Mesendoderm (in vitro differentiated cells): ENCODE measurements at regions not wholly inside any gene's neighbourhood (a gene's known extent, or its start where the extent isn't known, plus 50 kb on each side); places are given as distances from the start of the nearest gene placed in this dataset.

Experiments used
- DNase-seq: peaks from one replicate; pipeline ENCODE4 v3.0.0; 2013
- H2AK5ac ChIP-seq: 2 replicates; pipeline ENCODE4 v1.6.1; 2013; ENCODE audit warnings: low read length, inconsistent platforms
- H2BK120ac ChIP-seq: 2 replicates; pipeline ENCODE4 v1.6.1; 2013; ENCODE audit warnings: low read depth, mild to moderate bottlenecking, low read length, moderate library complexity, mixed read lengths
- H2BK15ac ChIP-seq: replicated peaks from 2 replicates; pipeline ENCODE4 v1.6.1; 2013; ENCODE audit warnings: low read depth, mild to moderate bottlenecking, moderate library complexity
- H2BK5ac ChIP-seq: 2 replicates; pipeline ENCODE4 v1.6.1; 2013; ENCODE audit warnings: low read length, inconsistent platforms
- H3K18ac ChIP-seq: 2 replicates; pipeline ENCODE4 v1.6.1; 2013; ENCODE audit warnings: mild to moderate bottlenecking, low read length, mixed read lengths
- H3K23ac ChIP-seq: one replicate; pipeline ENCODE4 v1.6.1; 2013; ENCODE audit warnings: low read length
- H3K27ac ChIP-seq: 2 replicates; pipeline ENCODE4 v1.5.1; 2013; ENCODE audit warnings: low read depth, mild to moderate bottlenecking, inconsistent platforms, low read length, moderate library complexity
- H3K27me3 ChIP-seq: 2 replicates; pipeline ENCODE4 v1.6.1; 2013; ENCODE audit warnings: low read length, control low read depth, mild to moderate bottlenecking, inconsistent platforms; ENCODE audit not compliant: insufficient read depth, poor library complexity
- H3K36me3 ChIP-seq: 2 replicates; pipeline ENCODE4 v1.6.1; 2013; ENCODE audit warnings: low read length, inconsistent platforms; ENCODE audit not compliant: control insufficient read depth, insufficient read depth
- H3K4ac ChIP-seq: one replicate; pipeline ENCODE4 v1.6.1; 2013; ENCODE audit warnings: low read depth, mild to moderate bottlenecking, low read length, moderate library complexity
- H3K4me1 ChIP-seq: 2 replicates; pipeline ENCODE4 v1.6.1; 2013; ENCODE audit warnings: low read depth, low read length, inconsistent platforms; ENCODE audit not compliant: control insufficient read depth
- H3K4me2 ChIP-seq: 2 replicates; pipeline ENCODE4 v1.6.1; 2013; ENCODE audit warnings: low read length
- H3K4me3 ChIP-seq: 2 replicates; pipeline ENCODE4 v1.5.1; 2013; ENCODE audit warnings: mild to moderate bottlenecking, low read length
- H3K56ac ChIP-seq: one replicate; pipeline ENCODE4 v1.6.1; 2013; ENCODE audit warnings: low read length
- H3K79me1 ChIP-seq: 2 replicates; pipeline ENCODE4 v1.6.1; 2013; ENCODE audit warnings: low read length, inconsistent platforms
- H3K79me2 ChIP-seq: 2 replicates; pipeline ENCODE4 v1.6.1; 2013; ENCODE audit warnings: mild to moderate bottlenecking, low read length; ENCODE audit not compliant: control insufficient read depth, insufficient read depth
- H3K9ac ChIP-seq: 2 replicates; pipeline ENCODE4 v1.6.1; 2013; ENCODE audit warnings: low read length, inconsistent platforms
- H4K5ac ChIP-seq: one replicate; pipeline ENCODE4 v1.6.1; 2013; ENCODE audit warnings: low read length
- H4K8ac ChIP-seq: one replicate; pipeline ENCODE4 v1.6.1; 2013; ENCODE audit warnings: low read depth, mild to moderate bottlenecking, control low read depth, low read length, moderate library complexity
- WGBS: extraction: QIAGEN DNeasy Blood & Tissue Kit; methylation state at CpG from one replicate; pipeline ENCODE4 v1.1.7; 2013; ENCODE audit warnings: low lambda C conversion rate, missing lambda C conversion rate; ENCODE audit not compliant: insufficient coverage; ENCODE audit errors: extremely low coverage; 5-methylcytosine and 5-hydroxymethylcytosine counted together

DNA sequence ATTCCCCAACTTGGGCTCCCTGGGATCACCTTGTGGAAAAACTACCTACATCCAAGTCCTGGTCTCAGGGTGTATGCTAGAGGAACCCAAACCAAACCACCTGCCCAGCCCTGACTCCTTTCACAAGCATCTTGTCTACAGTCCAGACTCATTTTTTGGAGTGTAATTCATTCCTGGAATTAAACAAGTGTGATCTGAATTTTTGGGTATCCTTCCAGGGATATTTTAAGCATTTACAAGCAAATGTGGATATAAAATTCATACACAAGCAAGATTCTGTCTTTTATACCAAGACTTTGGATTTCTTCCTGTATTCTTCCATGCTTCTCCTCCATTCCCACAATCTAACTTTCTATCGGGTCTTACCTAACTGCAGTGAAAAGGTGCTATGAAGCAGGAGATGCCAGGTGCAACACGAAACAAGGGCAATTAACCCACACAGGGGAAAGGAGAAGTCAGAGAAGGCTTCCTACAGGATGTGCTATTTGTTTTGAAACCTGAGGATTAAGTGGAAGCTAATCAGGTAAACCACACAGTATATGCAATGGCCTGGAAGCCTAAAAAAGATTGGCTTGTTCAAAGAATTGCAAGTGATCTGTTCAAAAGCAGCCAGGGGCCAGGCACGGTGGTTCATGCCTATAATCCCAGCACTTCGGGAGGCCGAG lies 417.2 kb upstream of the C16orf82 start:
- Histone ChIP-seq H3K4ac (no peak overlapping the region), H2BK120ac (no peak overlapping the region), H3K79me1 (no peaks in the 10 kb centered on the region), H2BK5ac (no peak overlapping the region), H3K4me2 (no peak overlapping the region), H3K9ac (no peak overlapping the region), H3K36me3 (no peaks in the 10 kb centered on the region), H3K23ac (no peak overlapping the region), H2BK15ac (no peak overlapping the region), H2AK5ac (no peak overlapping the region), H3K4me1 (no peaks in the 10 kb centered on the region), H3K4me3 (no peak overlapping the region), H4K5ac (no peak overlapping the region), H3K79me2 (no peaks in the 10 kb centered on the region), H3K18ac (no peak overlapping the region), H3K27ac (no peak overlapping the region), H4K8ac (no peak overlapping the region), H3K56ac (no peak overlapping the region), H3K27me3 (no peaks in the 10 kb centered on the region)
- no CpG with 5 or more reads among the region's 5 CpGs for WGBS
- no peak for DNase-seq

DNA sequence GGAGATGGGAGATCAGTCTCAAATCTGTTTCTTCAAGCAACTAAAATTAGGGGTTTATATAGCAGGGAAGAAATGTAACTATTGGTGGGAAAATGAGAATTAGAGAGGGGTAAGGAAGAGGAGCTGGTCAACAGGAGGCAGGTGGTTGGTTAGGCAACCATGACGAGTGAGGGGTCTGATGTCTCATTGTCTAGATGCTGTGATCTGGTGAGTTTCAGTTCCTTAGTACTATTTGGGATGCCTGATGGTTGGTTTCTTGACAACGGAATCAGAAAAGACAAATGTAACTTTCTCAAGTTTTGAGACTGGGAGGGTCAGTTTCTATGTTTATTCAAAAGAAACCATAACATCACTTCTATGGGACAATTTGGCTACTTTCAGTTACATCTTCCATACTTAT lies 415.3 kb upstream of the C16orf82 start:
- no peaks in the 10 kb centered on the region for H3K4me1 ChIP-seq
- no peaks in the 10 kb centered on the region for H3K36me3 ChIP-seq
- H3K4ac ChIP-seq, result no peak overlapping the region
- no peak overlapping the region for H2BK5ac ChIP-seq
- H3K27ac ChIP-seq, result no peak overlapping the region
- H4K5ac ChIP-seq, result no peak overlapping the region
- H2BK120ac ChIP-seq, result no peak overlapping the region
- no peak overlapping the region for H3K56ac ChIP-seq
- H3K27me3 ChIP-seq, result no peaks in the 10 kb centered on the region
- H3K18ac ChIP-seq, result no peak overlapping the region
- no peak overlapping the region for H3K23ac ChIP-seq
- H4K8ac ChIP-seq, result no peak overlapping the region
- no peak overlapping the region for H3K9ac ChIP-seq
- DNase-seq, result no peak
- WGBS, result no CpG with 5 or more reads among the region's 2 CpGs
- no peak overlapping the region for H3K4me3 ChIP-seq
- H3K4me2 ChIP-seq, result no peak overlapping the region
- no peaks in the 10 kb centered on the region for H3K79me1 ChIP-seq
- H3K79me2 ChIP-seq, result no peaks in the 10 kb centered on the region
- H2BK15ac ChIP-seq, result no peak overlapping the region
- no peak overlapping the region for H2AK5ac ChIP-seq

DNA sequence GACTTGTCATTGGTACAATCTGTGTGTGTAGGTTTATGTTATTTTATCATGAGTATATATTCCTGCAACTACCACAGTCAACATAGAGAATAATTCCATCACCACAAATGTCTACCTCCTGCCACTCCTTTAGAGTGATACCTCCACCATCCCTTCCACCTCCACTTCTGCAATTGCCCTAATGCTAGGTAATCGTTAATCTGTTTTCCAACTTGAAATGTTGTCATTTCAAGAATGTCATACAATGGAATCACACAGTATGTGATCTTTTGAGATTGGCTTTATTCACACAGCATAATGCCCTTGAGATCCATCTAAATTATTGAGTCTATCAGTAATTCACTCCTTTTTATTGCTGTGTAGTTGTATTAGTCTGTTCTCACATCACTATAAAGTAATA lies 414.8 kb upstream of the C16orf82 start:
- no peak overlapping the region for H2BK120ac ChIP-seq
- H3K4me2 ChIP-seq, result no peak overlapping the region
- no peak overlapping the region for H3K4me3 ChIP-seq
- H3K23ac ChIP-seq, result no peak overlapping the region
- H2BK15ac ChIP-seq, result no peak overlapping the region
- no peak overlapping the region for H2BK5ac ChIP-seq
- no peak overlapping the region for H4K5ac ChIP-seq
- H3K27me3 ChIP-seq, result no peaks in the 10 kb centered on the region
- no peaks in the 10 kb centered on the region for H3K4me1 ChIP-seq
- H3K27ac ChIP-seq, result no peak overlapping the region
- no CpG with 5 or more reads among the region's 1 CpG for WGBS
- no peak overlapping the region for H3K9ac ChIP-seq
- H3K36me3 ChIP-seq, result no peaks in the 10 kb centered on the region
- no peak overlapping the region for H3K56ac ChIP-seq
- no peak overlapping the region for H2AK5ac ChIP-seq
- H3K4ac ChIP-seq, result no peak overlapping the region
- H3K79me1 ChIP-seq, result no peaks in the 10 kb centered on the region
- H3K79me2 ChIP-seq, result no peaks in the 10 kb centered on the region
- no peak overlapping the region for H4K8ac ChIP-seq
- DNase-seq, result no peak
- H3K18ac ChIP-seq, result no peak overlapping the region

DNA sequence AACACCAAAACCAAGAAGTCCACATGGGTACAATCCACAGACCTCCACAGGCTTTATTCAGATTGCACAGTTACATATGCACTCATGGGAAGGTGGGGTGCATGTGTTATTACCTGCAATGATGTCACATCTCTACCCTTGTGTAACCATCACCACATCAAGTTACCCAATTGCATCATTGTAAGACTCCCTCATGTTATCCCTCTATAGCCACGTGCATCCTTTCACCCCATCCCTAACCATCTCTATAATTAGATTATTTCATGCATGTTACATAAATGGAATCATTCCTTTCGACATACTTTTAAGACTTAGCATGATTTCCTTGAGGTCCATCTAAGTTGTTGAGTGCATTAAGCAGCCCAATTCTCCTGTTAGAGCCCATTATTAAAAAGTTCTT lies 408.2 kb upstream of the C16orf82 start:
- Histone ChIP-seq H3K27me3 (no peaks in the 10 kb centered on the region), H2AK5ac (no peak overlapping the region), H2BK15ac (no peak overlapping the region), H4K5ac (no peak overlapping the region), H3K27ac (no peak overlapping the region), H3K18ac (no peak overlapping the region), H3K4ac (no peak overlapping the region), H3K23ac (no peak overlapping the region), H3K4me2 (no peak overlapping the region), H3K79me2 (no peaks in the 10 kb centered on the region), H3K36me3 (no peaks in the 10 kb centered on the region), H2BK120ac (no peak overlapping the region), H4K8ac (no peak overlapping the region), H3K79me1 (no peaks in the 10 kb centered on the region), H3K4me3 (no peak overlapping the region), H3K56ac (no peak overlapping the region), H3K4me1 (no peaks in the 10 kb centered on the region), H3K9ac (no peak overlapping the region), H2BK5ac (no peak overlapping the region)
- no peak for DNase-seq
- no CpG with 5 or more reads among the region's 2 CpGs for WGBS

GRCh38 chr16:26658915-26659314 lies 407.8 kb upstream of the C16orf82 start:
- no peaks in the 10 kb centered on the region for H3K79me2 ChIP-seq
- no peak overlapping the region for H3K4ac ChIP-seq
- H4K5ac ChIP-seq, result no peak overlapping the region
- no peaks in the 10 kb centered on the region for H3K79me1 ChIP-seq
- no peak overlapping the region for H2BK120ac ChIP-seq
- H3K56ac ChIP-seq, result no peak overlapping the region
- no peak overlapping the region for H3K9ac ChIP-seq
- H2BK5ac ChIP-seq, result no peak overlapping the region
- no peaks in the 10 kb centered on the region for H3K36me3 ChIP-seq
- H2BK15ac ChIP-seq, result no peak overlapping the region
- WGBS, result no CpG with 5 or more reads among the region's 2 CpGs
- H3K27ac ChIP-seq, result no peak overlapping the region
- H3K23ac ChIP-seq, result no peak overlapping the region
- no peak overlapping the region for H3K4me2 ChIP-seq
- H3K18ac ChIP-seq, result no peak overlapping the region
- DNase-seq, result no peak
- no peak overlapping the region for H3K4me3 ChIP-seq
- no peak overlapping the region for H4K8ac ChIP-seq
- no peaks in the 10 kb centered on the region for H3K27me3 ChIP-seq
- H2AK5ac ChIP-seq, result no peak overlapping the region
- no peaks in the 10 kb centered on the region for H3K4me1 ChIP-seq

DNA sequence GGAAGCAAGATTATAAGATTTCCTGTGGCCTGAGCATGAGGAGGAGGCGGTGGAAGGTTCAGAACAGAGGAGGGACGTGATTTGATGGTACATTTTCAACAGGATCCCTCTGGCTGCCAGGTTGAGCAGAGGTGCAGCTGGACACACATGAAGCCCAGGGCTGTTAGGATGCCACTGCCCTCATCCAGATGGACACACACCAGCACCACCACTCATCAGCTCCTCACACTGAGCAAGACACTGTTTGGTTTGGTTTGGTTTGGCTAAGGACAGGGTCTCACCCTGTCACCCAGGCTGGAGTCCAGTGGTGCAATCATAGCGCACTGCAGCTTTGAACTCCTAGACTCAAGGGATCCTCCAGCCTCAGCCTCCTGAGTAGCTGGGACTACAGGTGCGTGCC lies 402.6 kb upstream of the C16orf82 start:
- H3K36me3 ChIP-seq, result no peaks in the 10 kb centered on the region
- no peak overlapping the region for H2BK15ac ChIP-seq
- H3K4ac ChIP-seq, result no peak overlapping the region
- H3K9ac ChIP-seq, result no peak overlapping the region
- no peak overlapping the region for H3K23ac ChIP-seq
- H3K4me1 ChIP-seq, result no peaks in the 10 kb centered on the region
- no peak overlapping the region for H3K56ac ChIP-seq
- no CpG with 5 or more reads among the region's 4 CpGs for WGBS
- no peak overlapping the region for H3K18ac ChIP-seq
- H3K4me2 ChIP-seq, result no peak overlapping the region
- H2BK120ac ChIP-seq, result no peak overlapping the region
- no peaks in the 10 kb centered on the region for H3K27me3 ChIP-seq
- no peak overlapping the region for H2BK5ac ChIP-seq
- no peak overlapping the region for H4K8ac ChIP-seq
- no peak overlapping the region for H3K4me3 ChIP-seq
- no peak for DNase-seq
- H4K5ac ChIP-seq, result no peak overlapping the region
- no peak overlapping the region for H2AK5ac ChIP-seq
- H3K79me1 ChIP-seq, result no peaks in the 10 kb centered on the region
- no peak overlapping the region for H3K27ac ChIP-seq
- H3K79me2 ChIP-seq, result no peaks in the 10 kb centered on the region
